Naive thymus-derived CD8-positive, alpha-beta T cell (primary cell): ENCODE measurements at regions not wholly inside any gene's neighbourhood (a gene's known extent, or its start where the extent isn't known, plus 50 kb on each side); places are given as distances from the start of the nearest gene placed in this dataset.
"Not testable (repeated sequence)": the region's sequence is repeated elsewhere in the genome, so short reads cannot be mapped to it uniquely, and the experiment has no call there.

Experiments
- ATAC-seq, 2 donors: fragments of 150-1000 bp; cut with Tn5 transposase in 1 of 2; sonication (Bioruptor Pico), chemical (Tn5 transposase) in 1 of 2; 1 replicate in 1 of 2; 2 replicates in 1 of 2; pipeline ENCODE4 v1.10.0; 2021; ENCODE audit warnings: mild to moderate bottlenecking in 2 of 2, moderate library complexity in 2 of 2
- POLR2A ChIA-PET: fragments of 350-600 bp; sonication (Branson Sonifier 250); formaldehyde crosslinking; loops from one replicate; lab custom pipeline; 2021; ENCODE audit warnings: antibody characterized with exemption; lab: Charles Lee
- DNase-seq, 10 donors: peaks; one replicate each; pipeline versions ENCODE4 v3.0.0 to v3.0.0-alpha.2; 2020 to 2022
- H3K27ac Mint-ChIP-seq, 10 donors: one replicate each; pipeline ENCODE4 v1.8.0; 2020 to 2022; ENCODE audit warnings: mild to moderate bottlenecking in 10 of 10, mixed read lengths in 10 of 10, moderate library complexity in 4 of 10, inconsistent platforms in 1 of 10
- H3K27me3 Mint-ChIP-seq, 5 donors: one replicate each; pipeline ENCODE4 v1.8.0; 2021 to 2022; ENCODE audit warnings: mixed read lengths in 5 of 5
- H3K36me3 Mint-ChIP-seq, 3 donors: one replicate each; pipeline ENCODE4 v1.8.0; 2020 to 2022; ENCODE audit warnings: mixed read lengths in 3 of 3, mild to moderate bottlenecking in 2 of 3, inconsistent platforms in 1 of 3
- H3K4me1 Mint-ChIP-seq, 4 donors: one replicate each; pipeline ENCODE4 v1.8.0; 2021 to 2022; ENCODE audit warnings: mixed read lengths in 4 of 4
- H3K4me3 Mint-ChIP-seq, 10 donors: one replicate each; pipeline ENCODE4 v1.8.0; 2020 to 2022; ENCODE audit warnings: mild to moderate bottlenecking in 10 of 10, mixed read lengths in 10 of 10, moderate library complexity in 6 of 10, inconsistent platforms in 1 of 10
- H3K9me3 Mint-ChIP-seq, 9 donors: one replicate each; pipeline ENCODE4 v1.8.0; 2020 to 2022; ENCODE audit warnings: mixed read lengths in 9 of 9, mild to moderate bottlenecking in 3 of 9, inconsistent platforms in 1 of 9, moderate library complexity in 1 of 9

GRCh38 chr1:60821156-60821555 is 261.2 kb upstream of the NFIA start:
- Mint-ChIP-seq H3K9me3 (peaks cover 0 to 2% (median 0%) of the 10 kb centered on the region in 9 donors), H3K4me3 (no peak overlapping the region), H3K27me3 (peaks cover 0 to 4% (median 0%) of the 10 kb centered on the region in 5 donors), H3K27ac (no peak overlapping the region), H3K36me3 (no peaks in the 10 kb centered on the region), H3K4me1 (no peaks in the 10 kb centered on the region)
- DNase-seq (no peak), ATAC-seq (no peak)
- POLR2A ChIA-PET = no interaction called here

- Mint-ChIP-seq H3K4me3 (no peak overlapping the region), H3K9me3 (no peaks in the 10 kb centered on the region), H3K27ac (no peak overlapping the region), H3K4me1 (no peaks in the 10 kb centered on the region), H3K27me3 (peaks cover 0 to 4% (median 1%) of the 10 kb centered on the region in 5 donors), H3K36me3 (no peaks in the 10 kb centered on the region)
- DNase-seq = no peak
- no peak for ATAC-seq
- POLR2A ChIA-PET = no interaction called here
Measured at GRCh38 chr1:60818969-60819701, 263.2 kb upstream of the NFIA start.

- Mint-ChIP-seq H3K27me3 (peaks cover 0 to 3% (median 0%) of the 10 kb centered on the region in 5 donors), H3K9me3 (peaks cover 0 to 2% (median 0%) of the 10 kb centered on the region in 9 donors), H3K4me1 (no peaks in the 10 kb centered on the region), H3K4me3 (no peak overlapping the region), H3K27ac (no peak overlapping the region), H3K36me3 (no peaks in the 10 kb centered on the region)
- ATAC-seq = no peak
- POLR2A ChIA-PET = no interaction called here
- DNase-seq = no peak
Measured at GRCh38 chr1:60813071-60813470, 269.3 kb upstream of the NFIA start.

GRCh38 chr1:60809204-60809980 is 273.0 kb upstream of the NFIA start:
- H3K9me3 Mint-ChIP-seq = peaks cover 3 to 28% (median 21%) of the 10 kb centered on the region in 9 donors
- ATAC-seq = no peak
- POLR2A ChIA-PET = no interaction called here

GRCh38 chr1:60808676-60809075 is 273.7 kb upstream of the NFIA start:
- ATAC-seq = no peak
- H3K27me3 Mint-ChIP-seq = peaks cover 0 to 2% (median 0%) of the 10 kb centered on the region in 5 donors
- no peaks in the 10 kb centered on the region for H3K4me1 Mint-ChIP-seq

More at GRCh38 chr1:60809204-60809980, 273.0 kb upstream of the NFIA start:
- DNase-seq = no peak
- Mint-ChIP-seq H3K27me3 (peaks cover 0 to 2% (median 0%) of the 10 kb centered on the region in 5 donors), H3K4me1 (no peaks in the 10 kb centered on the region), H3K4me3 (no peak overlapping the region), H3K27ac (no peak overlapping the region), H3K36me3 (no peaks in the 10 kb centered on the region)

GRCh38 chr1:60802884-60803283 is 279.5 kb upstream of the NFIA start:
- POLR2A ChIA-PET = no interaction called here
- ATAC-seq = no peak

More at GRCh38 chr1:60808676-60809075, 273.7 kb upstream of the NFIA start:
- no peaks in the 10 kb centered on the region for H3K36me3 Mint-ChIP-seq
- DNase-seq = no peak
- H3K4me3 Mint-ChIP-seq = no peak overlapping the region
- H3K27ac Mint-ChIP-seq = no peak overlapping the region
- H3K9me3 Mint-ChIP-seq = peaks cover 3 to 29% (median 21%) of the 10 kb centered on the region in 9 donors
- POLR2A ChIA-PET = no interaction called here

GRCh38 chr1:60797351-60797750 is 285.0 kb upstream of the NFIA start:
- POLR2A ChIA-PET = no interaction called here

More at GRCh38 chr1:60802884-60803283, 279.5 kb upstream of the NFIA start:
- Mint-ChIP-seq H3K27me3 (peaks cover 0 to 5% (median 0%) of the 10 kb centered on the region in 5 donors), H3K4me1 (no peaks in the 10 kb centered on the region), H3K36me3 (no peaks in the 10 kb centered on the region), H3K27ac (no peak overlapping the region), H3K9me3 (peaks cover 4 to 33% (median 20%) of the 10 kb centered on the region in 9 donors), H3K4me3 (no peak overlapping the region)
- no peak for DNase-seq

GRCh38 chr1:60791226-60791625 is 291.1 kb upstream of the NFIA start:
- no peaks in the 10 kb centered on the region for H3K36me3 Mint-ChIP-seq
- no peaks in the 10 kb centered on the region for H3K4me1 Mint-ChIP-seq
- no peak overlapping the region for H3K27ac Mint-ChIP-seq
- peaks cover 2 to 15% (median 7%) of the 10 kb centered on the region in 5 donors for H3K27me3 Mint-ChIP-seq
- POLR2A ChIA-PET = no interaction called here
- peaks cover 0 to 3% (median 0%) of the 10 kb centered on the region in 9 donors for H3K9me3 Mint-ChIP-seq
- ATAC-seq (no peak), DNase-seq (no peak)
- H3K4me3 Mint-ChIP-seq = no peak overlapping the region

More at GRCh38 chr1:60797351-60797750, 285.0 kb upstream of the NFIA start:
- H3K27me3 Mint-ChIP-seq = peaks cover 0 to 16% (median 3%) of the 10 kb centered on the region in 5 donors
- H3K36me3 Mint-ChIP-seq = no peaks in the 10 kb centered on the region
- no peaks in the 10 kb centered on the region for H3K4me1 Mint-ChIP-seq
- ATAC-seq = no peak
- H3K27ac Mint-ChIP-seq = no peak overlapping the region
- no peak for DNase-seq
- H3K9me3 Mint-ChIP-seq = peaks cover 0 to 2% (median 0%) of the 10 kb centered on the region in 9 donors
- no peak overlapping the region for H3K4me3 Mint-ChIP-seq

- H3K27me3 Mint-ChIP-seq = peaks cover 0 to 16% (median 8%) of the 10 kb centered on the region in 5 donors
- POLR2A ChIA-PET, H3K4me3 Mint-ChIP-seq, H3K4me1 Mint-ChIP-seq, ATAC-seq, H3K36me3 Mint-ChIP-seq, DNase-seq, H3K27ac Mint-ChIP-seq: not testable (repeated sequence)
- peaks cover 0 to 18% (median 8%) of the 10 kb centered on the region in 9 donors for H3K9me3 Mint-ChIP-seq
Measured at GRCh38 chr1:60773099-60773498, 309.3 kb upstream of the NFIA start.

GRCh38 chr1:60769082-60769481 is 313.3 kb upstream of the NFIA start:
- H3K27me3 Mint-ChIP-seq = peaks cover 0 to 7% (median 1%) of the 10 kb centered on the region in 5 donors
- ATAC-seq = no peak
- no peaks in the 10 kb centered on the region for H3K4me1 Mint-ChIP-seq
- peaks cover 0 to 12% (median 3%) of the 10 kb centered on the region in 9 donors for H3K9me3 Mint-ChIP-seq
- DNase-seq = no peak
- POLR2A ChIA-PET = no interaction called here
- no peaks in the 10 kb centered on the region for H3K36me3 Mint-ChIP-seq
- no peak overlapping the region for H3K4me3 Mint-ChIP-seq
- H3K27ac Mint-ChIP-seq = no peak overlapping the region

GRCh38 chr1:60765204-60765603 is 317.2 kb upstream of the NFIA start:
- DNase-seq = no peak
- no peak overlapping the region for H3K27ac Mint-ChIP-seq
- H3K36me3 Mint-ChIP-seq = no peaks in the 10 kb centered on the region
- no peak for ATAC-seq
- POLR2A ChIA-PET = no interaction called here
- H3K27me3 Mint-ChIP-seq = peaks cover 0 to 12% (median 5%) of the 10 kb centered on the region in 5 donors
- peaks cover 0 to 3% (median 0%) of the 10 kb centered on the region in 9 donors for H3K9me3 Mint-ChIP-seq
- no peak overlapping the region for H3K4me3 Mint-ChIP-seq
- no peaks in the 10 kb centered on the region for H3K4me1 Mint-ChIP-seq

GRCh38 chr1:60764489-60764888 is 317.9 kb upstream of the NFIA start:
- H3K4me3 Mint-ChIP-seq = no peak overlapping the region
- no peak for ATAC-seq
- peak overlapping the region in 1 of 10 donors; percentile 6 for H3K27ac Mint-ChIP-seq
- H3K36me3 Mint-ChIP-seq = no peaks in the 10 kb centered on the region
- H3K4me1 Mint-ChIP-seq = no peaks in the 10 kb centered on the region
- H3K27me3 Mint-ChIP-seq = peaks cover 0 to 13% (median 5%) of the 10 kb centered on the region in 5 donors
- H3K9me3 Mint-ChIP-seq = peaks cover 0 to 3% (median 0%) of the 10 kb centered on the region in 9 donors
- no peak for DNase-seq
- POLR2A ChIA-PET = no interaction called here

GRCh38 chr1:60763741-60764140 is 318.6 kb upstream of the NFIA start:
- no peaks in the 10 kb centered on the region for H3K4me1 Mint-ChIP-seq

More at GRCh38 chr1:60763741-60764140, 318.6 kb upstream of the NFIA start:
- Mint-ChIP-seq H3K27me3 (peaks cover 0 to 19% (median 5%) of the 10 kb centered on the region in 5 donors), H3K4me3 (no peak overlapping the region), H3K9me3 (peaks cover 0 to 3% (median 0%) of the 10 kb centered on the region in 9 donors), H3K27ac (no peak overlapping the region), H3K36me3 (no peaks in the 10 kb centered on the region)
- DNase-seq (no peak), ATAC-seq (no peak)
- POLR2A ChIA-PET = no interaction called here
